Astrocyte (in vitro differentiated cells and primary cell): ENCODE measurements at regions not wholly inside any gene's neighbourhood (a gene's known extent, or its start where the extent isn't known, plus 50 kb on each side); places are given as distances from the start of the nearest gene placed in this dataset.

Experiments
- DNase-seq: peaks from one replicate; pipeline ENCODE4 v3.0.0-alpha.2; 2010; ENCODE audit warnings: low read depth
- FAIRE-seq: peaks from 2 replicates; lab custom pipeline; 2011; peaks lifted over from hg19 to GRCh38; lab: Jason Lieb, UNC
- H2AFZ ChIP-seq: 2 replicates; pipeline ENCODE4 v1.6.0; 2012; ENCODE audit warnings: low read depth, low read length, inconsistent platforms
- H3K27ac ChIP-seq: 2 replicates; pipeline ENCODE4 v1.5.1; 2011; ENCODE audit warnings: low read depth, low read length, inconsistent platforms
- H3K27me3 ChIP-seq: 2 replicates; pipeline ENCODE4 v1.6.0; 2011; ENCODE audit warnings: low read length, inconsistent platforms; ENCODE audit not compliant: insufficient read depth
- H3K36me3 ChIP-seq: 2 replicates; pipeline ENCODE4 v1.5.1; 2011; ENCODE audit warnings: low read length, inconsistent platforms; ENCODE audit not compliant: insufficient read depth
- H3K4me1 ChIP-seq: 2 replicates; pipeline ENCODE4 v1.5.1; 2011; ENCODE audit warnings: low read length, inconsistent platforms; ENCODE audit not compliant: insufficient read depth
- H3K4me2 ChIP-seq: 2 replicates; pipeline ENCODE4 v1.6.0; 2012; ENCODE audit warnings: low read length, inconsistent platforms
- H3K4me3 ChIP-seq: 2 replicates; pipeline ENCODE4 v1.5.1; 2011; ENCODE audit warnings: low read depth, mild to moderate bottlenecking, low read length, inconsistent platforms; ENCODE audit not compliant: insufficient read depth
- H3K79me2 ChIP-seq: 2 replicates; pipeline ENCODE4 v1.6.0; 2012; ENCODE audit warnings: mild to moderate bottlenecking, low read length, inconsistent platforms; ENCODE audit not compliant: insufficient read depth
- H3K9ac ChIP-seq: 2 replicates; pipeline ENCODE4 v1.6.0; 2012; ENCODE audit warnings: mild to moderate bottlenecking, low read length, inconsistent platforms
- H3K9me3 ChIP-seq: 2 replicates; pipeline ENCODE4 v1.5.1; 2012; ENCODE audit warnings: low read depth, mild to moderate bottlenecking, low read length, inconsistent platforms; ENCODE audit not compliant: insufficient read depth
- H4K20me1 ChIP-seq: 2 replicates; pipeline ENCODE4 v1.6.0; 2012; ENCODE audit warnings: low read length, inconsistent platforms; ENCODE audit not compliant: insufficient read depth
- H3K27ac Mint-ChIP-seq: one replicate; pipeline ENCODE4 v1.8.0; 2021; ENCODE audit warnings: mild to moderate bottlenecking, mixed read lengths; ENCODE audit not compliant: unreplicated experiment
- H3K27me3 Mint-ChIP-seq: one replicate; pipeline ENCODE4 v1.8.0; 2021; ENCODE audit warnings: low read depth, mixed read lengths; ENCODE audit not compliant: unreplicated experiment
- H3K36me3 Mint-ChIP-seq: one replicate; pipeline ENCODE4 v1.8.0; 2021; ENCODE audit warnings: low read depth, mixed read lengths; ENCODE audit not compliant: unreplicated experiment
- H3K4me1 Mint-ChIP-seq: one replicate; pipeline ENCODE4 v1.8.0; 2021; ENCODE audit warnings: low read depth, mixed read lengths; ENCODE audit not compliant: unreplicated experiment
- H3K4me3 Mint-ChIP-seq: one replicate; pipeline ENCODE4 v1.8.0; 2021; ENCODE audit warnings: mild to moderate bottlenecking, moderate library complexity, mixed read lengths; ENCODE audit not compliant: unreplicated experiment
- H3K9me3 Mint-ChIP-seq: one replicate; pipeline ENCODE4 v1.8.0; 2021; ENCODE audit warnings: mild to moderate bottlenecking, mixed read lengths; ENCODE audit not compliant: unreplicated experiment
- CTCF ChIP-seq: IDR thresholded peaks from 2 replicates; pipeline ENCODE4 v1.5.1; 2011; ENCODE audit warnings: low read depth, mild to moderate bottlenecking, inconsistent platforms, low read length, moderate library complexity; ENCODE audit not compliant: insufficient read depth
- EZH2 ChIP-seq: IDR thresholded peaks from 2 replicates; pipeline ENCODE4 v1.6.1; 2012; ENCODE audit warnings: mild to moderate bottlenecking, low read length, inconsistent platforms; ENCODE audit not compliant: insufficient read depth

GRCh38 chr3:43914269-43914668, 223.5 kb downstream of the ABHD5 start:
- FAIRE-seq: no peak
- no peak overlapping the region for H3K4me3 Mint-ChIP-seq

DNA sequence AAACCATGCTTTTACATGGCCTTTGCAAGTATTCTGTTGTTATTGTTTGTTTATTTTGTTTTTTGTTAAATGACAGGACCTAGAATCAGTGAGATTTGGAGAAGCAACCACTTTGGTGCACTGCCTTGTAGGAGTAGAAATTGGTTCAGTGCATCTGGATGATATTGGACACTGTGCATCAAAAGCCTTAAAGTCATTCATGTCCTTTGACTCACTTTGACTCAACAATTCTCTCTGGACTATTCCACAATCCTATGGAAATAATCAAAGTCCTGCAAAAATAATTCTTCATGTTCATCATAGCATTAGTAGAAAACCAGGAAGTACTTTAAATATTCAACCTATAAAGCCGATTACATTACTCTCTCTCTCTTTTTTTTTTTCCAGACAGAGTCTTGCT, 224.8 kb downstream of the ABHD5 start:
- Histone ChIP-seq H3K4me2 (no peak overlapping the region), H3K4me3 (no peak overlapping the region), H3K27me3 (no peaks in the 10 kb centered on the region), H2AFZ (no peak overlapping the region), H3K9ac (no peak overlapping the region), H3K79me2 (no peaks in the 10 kb centered on the region), H3K36me3 (no peaks in the 10 kb centered on the region), H3K27ac (no peak overlapping the region), H3K9me3 (peaks cover 5% of the 10 kb centered on the region), H3K4me1 (no peaks in the 10 kb centered on the region), H4K20me1 (no peaks in the 10 kb centered on the region)
- DNase-seq: no peak
- TF ChIP-seq CTCF (no peak), EZH2 (no peak)
- peaks cover 12% of the 10 kb centered on the region for H3K4me1 Mint-ChIP-seq
- no peaks in the 10 kb centered on the region for H3K36me3 Mint-ChIP-seq
- no peaks in the 10 kb centered on the region for H3K9me3 Mint-ChIP-seq
- H3K27ac Mint-ChIP-seq: no peak overlapping the region
- no peak overlapping the region for H3K4me3 Mint-ChIP-seq
- no peak for FAIRE-seq
- H3K27me3 Mint-ChIP-seq: peaks cover 6% of the 10 kb centered on the region

More at GRCh38 chr3:43914269-43914668, 223.5 kb downstream of the ABHD5 start:
- Histone ChIP-seq H3K9me3 (peaks cover 5% of the 10 kb centered on the region), H3K4me3 (no peak overlapping the region), H4K20me1 (no peaks in the 10 kb centered on the region), H3K4me1 (no peaks in the 10 kb centered on the region), H3K4me2 (no peak overlapping the region), H3K27me3 (no peaks in the 10 kb centered on the region), H3K27ac (no peak overlapping the region), H2AFZ (no peak overlapping the region), H3K79me2 (no peaks in the 10 kb centered on the region), H3K9ac (no peak overlapping the region), H3K36me3 (no peaks in the 10 kb centered on the region)
- Mint-ChIP-seq H3K27me3 (peaks cover 6% of the 10 kb centered on the region), H3K9me3 (no peaks in the 10 kb centered on the region), H3K36me3 (no peaks in the 10 kb centered on the region), H3K27ac (no peak overlapping the region), H3K4me1 (peaks cover 5% of the 10 kb centered on the region)
- TF ChIP-seq CTCF (no peak), EZH2 (no peak)
- no peak for DNase-seq

DNA sequence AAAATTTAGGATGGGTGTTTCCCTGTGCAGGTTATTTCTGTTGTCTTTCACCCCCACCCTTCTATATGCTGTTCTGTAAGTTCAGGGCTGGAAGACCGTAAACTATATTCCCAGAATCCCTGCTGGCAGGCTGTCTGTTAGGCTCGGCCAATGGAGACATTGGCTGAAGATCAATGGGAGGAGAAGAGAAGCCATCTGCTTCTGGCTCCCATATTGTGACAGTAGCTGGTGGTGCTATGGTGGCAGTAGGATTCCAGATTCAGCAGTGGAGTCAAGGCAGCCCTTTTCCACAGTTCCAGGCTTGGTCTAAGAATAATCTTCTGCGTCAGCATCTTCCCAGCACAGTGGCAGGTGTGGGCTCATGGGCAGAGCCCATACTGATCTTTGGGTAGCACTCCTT, 226.6 kb downstream of the ABHD5 start:
- FAIRE-seq: no peak
- peaks cover 21% of the 10 kb centered on the region for H3K4me1 Mint-ChIP-seq

More for the DNA sequence above, 226.6 kb downstream of the ABHD5 start:
- no peaks in the 10 kb centered on the region for H3K79me2 ChIP-seq
- Mint-ChIP-seq H3K27ac (no peak overlapping the region), H3K4me3 (no peak overlapping the region), H3K9me3 (no peaks in the 10 kb centered on the region), H3K27me3 (peaks cover 5% of the 10 kb centered on the region), H3K36me3 (no peaks in the 10 kb centered on the region)
- H4K20me1 ChIP-seq: no peaks in the 10 kb centered on the region
- no peaks in the 10 kb centered on the region for H3K27me3 ChIP-seq
- TF ChIP-seq EZH2 (no peak), CTCF (no peak)
- no peak for DNase-seq
- no peak overlapping the region for H3K27ac ChIP-seq
- no peaks in the 10 kb centered on the region for H3K4me1 ChIP-seq
- no peaks in the 10 kb centered on the region for H3K36me3 ChIP-seq
- H3K4me2 ChIP-seq: no peak overlapping the region
- no peak overlapping the region for H3K4me3 ChIP-seq
- H3K9me3 ChIP-seq: peaks cover 5% of the 10 kb centered on the region
- no peak overlapping the region for H3K9ac ChIP-seq
- no peak overlapping the region for H2AFZ ChIP-seq
